Stimulated activated CD8-positive, alpha-beta memory T cell treated with anti-CD3 and anti-CD28 coated beads, Interleukin-7, amount 100 ng/mL, for 1 hour (primary cell): ENCODE measurements at regions not wholly inside any gene's neighbourhood (a gene's known extent, or its start where the extent isn't known, plus 50 kb on each side); places are given as distances from the start of the nearest gene placed in this dataset.
"Not testable (repeated sequence)": the region's sequence is repeated elsewhere in the genome, so short reads cannot be mapped to it uniquely, and the experiment has no call there.

Source experiments
- DNase-seq, 2 donors: peaks; one replicate each; pipeline ENCODE4 v3.0.0-alpha.2; 2020; ENCODE audit warnings: low read depth in 2 of 2

- no peak for DNase-seq
These were observed 79.1 kb downstream of the CTH start for GRCh38 chr1:70490153-70490552.

GRCh38 chr1:70495370-70495769 lies 84.3 kb downstream of the CTH start:
- DNase-seq: no peak

- no peak for DNase-seq
These were observed 85.1 kb downstream of the CTH start for GRCh38 chr1:70496181-70496580.

GRCh38 chr1:70497152-70497551 lies 86.1 kb downstream of the CTH start:
- no peak for DNase-seq

- DNase-seq: no peak
These were observed 87.6 kb downstream of the CTH start for GRCh38 chr1:70498666-70499065.

- DNase-seq: no peak
These were observed 88.6 kb downstream of the CTH start for GRCh38 chr1:70499695-70500094.

- no peak for DNase-seq
These were observed 92.3 kb downstream of the CTH start for GRCh38 chr1:70503358-70503757.

- no peak for DNase-seq
These were observed 93.2 kb downstream of the CTH start for GRCh38 chr1:70504176-70504820.

- DNase-seq: no peak
These were observed 93.7 kb downstream of the CTH start for GRCh38 chr1:70504821-70505193.

GRCh38 chr1:70507991-70508390 lies 96.9 kb downstream of the CTH start:
- not testable (repeated sequence) for DNase-seq

GRCh38 chr1:70509996-70510876 lies 99.2 kb downstream of the CTH start:
- no peak for DNase-seq

GRCh38 chr1:70517444-70517843 lies 106.4 kb downstream of the CTH start:
- DNase-seq: no peak

- no peak for DNase-seq
These were observed 107.0 kb downstream of the CTH start for GRCh38 chr1:70518106-70518505.

- DNase-seq: no peak
These were observed 117.7 kb downstream of the CTH start for GRCh38 chr1:70528590-70529333.

GRCh38 chr1:70536708-70537366 lies 125.8 kb downstream of the CTH start:
- no peak for DNase-seq

- DNase-seq: no peak
These were observed 126.7 kb downstream of the CTH start for GRCh38 chr1:70537788-70538187.

GRCh38 chr1:70542030-70542429 lies 131.0 kb downstream of the CTH start:
- no peak for DNase-seq

GRCh38 chr1:70542856-70543255 lies 131.8 kb downstream of the CTH start:
- no peak for DNase-seq

GRCh38 chr1:70546726-70547125 lies 135.7 kb downstream of the CTH start:
- no peak for DNase-seq

- DNase-seq: no peak
These were observed 141.8 kb downstream of the CTH start for GRCh38 chr1:70552662-70553566.

GRCh38 chr1:70553567-70553956 lies 142.5 kb downstream of the CTH start:
- no peak for DNase-seq
